K562 (cell line): ENCODE measurements at regions not wholly inside any gene's neighbourhood (a gene's known extent, or its start where the extent isn't known, plus 50 kb on each side); places are given as distances from the start of the nearest gene placed in this dataset.

Experiments used
- ATAC-seq: fragments of 200-7000 bp; cut with Tn5 transposase; 3 replicates; pipeline ENCODE4 v1.9.1; 2020; ENCODE audit warnings: moderate library complexity
- BruUV-seq: library from RNA; stranded (reverse); fragments of 400-500 nt; replicated peaks from 2 replicates; lab custom pipeline; 2021; lab: Mats Ljungman, UMichigan
- CTCF ChIA-PET: fragments of 300-600 bp; formaldehyde crosslinking; extraction: SDS; loops from one replicate; lab custom pipeline; 2021; ENCODE audit warnings: low intra/inter-chr PET ratio; lab: Yijun Ruan, JAX
- POLR2A ChIA-PET: fragments of 300-600, 350-650 bp; sonication (Branson Sonifier 250); formaldehyde crosslinking; extraction: SDS; loops from one replicate; lab custom pipeline; 2021; ENCODE audit warnings: antibody characterized with exemption, inconsistent platforms; lab: Yijun Ruan, JAX
- DNase-seq, 4 experiments: peaks; one replicate each; pipeline versions ENCODE4 v3.0.0 to v3.0.0-alpha.2; 2011 to 2018; ENCODE audit warnings: low spot score in 3 of 4, mixed read lengths in 3 of 4; ENCODE audit errors: extremely low read depth in 1 of 4
- FAIRE-seq: peaks from 2 replicates; lab custom pipeline; 2011; peaks lifted over from hg19 to GRCh38; lab: Jason Lieb, UNC
- H2AFZ ChIP-seq: 2 replicates; pipeline ENCODE4 v1.6.0; 2011; ENCODE audit warnings: low read depth, low read length, control low read depth, inconsistent platforms
- H3K27ac ChIP-seq: fragments of 200-600 bp; 3 replicates; pipeline ENCODE4 v1.8.0; 2011; ENCODE audit warnings: low read depth, mild to moderate bottlenecking, control low read depth, inconsistent platforms, low read length, moderate library complexity, mixed read lengths; ENCODE audit errors: extremely low read depth
- H3K27me3 ChIP-seq, 2 experiments: fragments of 300-600 bp in 1 of 2; 2 replicates in 1 of 2; 3 replicates in 1 of 2; pipeline versions ENCODE4 v1.6.0 to v1.8.0; 2011; ENCODE audit warnings: inconsistent platforms in 2 of 2, low read length in 2 of 2, mild to moderate bottlenecking in 1 of 2, mixed read lengths in 1 of 2, moderate library complexity in 1 of 2; ENCODE audit not compliant: control insufficient read depth in 2 of 2, insufficient read depth in 2 of 2
- H3K36me3 ChIP-seq: fragments of 300-600 bp; 3 replicates; pipeline ENCODE4 v1.8.0; 2011; ENCODE audit warnings: mild to moderate bottlenecking, low read length, inconsistent platforms; ENCODE audit not compliant: control insufficient read depth, insufficient read depth
- H3K4me1 ChIP-seq, 2 experiments: fragments of 200-600 bp in 1 of 2; replicated peaks in 1 of 2; 2 replicates in 1 of 2; 3 replicates in 1 of 2; pipeline versions ENCODE4 v1.5.1 to v1.8.0; 2011; ENCODE audit warnings: inconsistent platforms in 2 of 2, low read length in 2 of 2, mild to moderate bottlenecking in 1 of 2, mixed read lengths in 1 of 2, moderate library complexity in 1 of 2; ENCODE audit not compliant: control insufficient read depth in 2 of 2, insufficient read depth in 2 of 2
- H3K4me2 ChIP-seq: 2 replicates; pipeline ENCODE4 v1.6.1; 2011; ENCODE audit warnings: low read length, control low read depth, inconsistent platforms, mixed read lengths; ENCODE audit not compliant: insufficient read depth
- H3K4me3 ChIP-seq: fragments of 200-600 bp; sonication (generic), shearing (Covaris generic); 2 replicates; pipeline ENCODE4 v1.5.1; 2016; ENCODE audit warnings: control low read depth, inconsistent platforms
- H3K79me2 ChIP-seq: fragments of 200-600 bp; 3 replicates; pipeline ENCODE4 v1.8.0; 2011; ENCODE audit warnings: low read length, inconsistent platforms; ENCODE audit not compliant: control insufficient read depth, insufficient read depth
- H3K9ac ChIP-seq, 2 experiments: 2 replicates each; pipeline versions ENCODE4 v1.6.0 to v1.6.1; 2011; ENCODE audit warnings: low read depth in 2 of 2, low read length in 2 of 2, control low read depth in 1 of 2, inconsistent platforms in 1 of 2, mild to moderate bottlenecking in 1 of 2, mixed read lengths in 1 of 2; ENCODE audit not compliant: insufficient read depth in 1 of 2
- H3K9me1 ChIP-seq: one replicate; pipeline ENCODE4 v1.6.0; 2011; ENCODE audit warnings: inconsistent platforms, mild to moderate bottlenecking, low read length, moderate library complexity; ENCODE audit not compliant: control insufficient read depth, insufficient read depth
- H3K9me3 ChIP-seq: replicated peaks from 2 replicates; pipeline ENCODE4 v1.5.1; 2011; ENCODE audit warnings: low read depth, low read length, inconsistent platforms; ENCODE audit not compliant: control insufficient read depth, insufficient read depth
- H4K20me1 ChIP-seq: replicated peaks from 2 replicates; pipeline ENCODE4 v1.6.1; 2011; ENCODE audit warnings: low read length, inconsistent platforms, mixed read lengths; ENCODE audit not compliant: control insufficient read depth, insufficient read depth
- EHMT2 ChIP-seq: fragments of 450-650 bp; IDR thresholded peaks from 2 replicates; pipeline ENCODE4 v1.6.1; 2018; ENCODE audit warnings: antibody characterized with exemption
- HDAC8 ChIP-seq: fragments of 450-650 bp; IDR thresholded peaks from 2 replicates; pipeline ENCODE4 v1.6.1; 2016; ENCODE audit warnings: mild to moderate bottlenecking, missing genetic modification characterization, moderate library complexity, missing compliant biosample characterization
- SMARCC2 ChIP-seq: fragments of 450-650 bp; IDR thresholded peaks from 2 replicates; pipeline ENCODE4 v1.6.1; 2017; ENCODE audit warnings: antibody characterized with exemption, moderate library complexity, mild to moderate bottlenecking, low read depth
- THRB ChIP-seq: fragments of 450-650 bp; formaldehyde crosslinking; conservative IDR thresholded peaks from 2 replicates; pipeline ENCODE4 v1.4.0; 2022; ENCODE audit warnings: mild to moderate bottlenecking, missing genetic modification characterization
- XRCC5 ChIP-seq: fragments of 200-400 bp; formaldehyde crosslinking; IDR thresholded peaks from 2 replicates; pipeline ENCODE4 v1.6.1; 2017; ENCODE audit warnings: low read depth, mild to moderate bottlenecking, low read length
- ZNF384 ChIP-seq: IDR thresholded peaks from 2 replicates; pipeline ENCODE4 v1.6.1; 2012; ENCODE audit warnings: low read depth, low read length, improper control_type of control experiment
- ZNF408 ChIP-seq: fragments of 250-450 bp; sonication (Bioruptor Pico); IDR thresholded peaks from 2 replicates; pipeline ENCODE4 v1.4.0; 2020; ENCODE audit warnings: low read depth, mild to moderate bottlenecking, moderate library complexity
- ZZZ3 ChIP-seq: fragments of 450-650 bp; IDR thresholded peaks from 2 replicates; pipeline ENCODE4 v1.6.1; 2016; ENCODE audit warnings: antibody characterized with exemption, mild to moderate bottlenecking, moderate library complexity
- WGBS: fragments of 100-300 bp; shearing (Covaris generic); methylation state at CpG from one replicate; pipeline ENCODE4 v1.1.6; 2016; ENCODE audit warnings: low coverage, mixed read lengths; ENCODE audit not compliant: insufficient coverage; ENCODE audit errors: missing lambda C conversion rate; 5-methylcytosine and 5-hydroxymethylcytosine counted together
- in situ Hi-C: fragments of 300-500 bp; cut with MboI; formaldehyde crosslinking; loops from 4 replicates; pipeline ENCODE4 v1.15.0; 2018; ENCODE audit warnings: inconsistent platforms, mixed read lengths
- intact Hi-C: fragments of 100-400 bp; cut with micrococcal nuclease; formaldehyde crosslinking; loops from 2 replicates; pipeline ENCODE4 v1.14.2; 2022

- POLR2A ChIA-PET: interaction anchor here (1.3 to 1.4 kb wide), 2 partner anchors 15 to 20 kb away, joined by 3 read pairs; no protein-coding TSS in a partner anchor
- no peak overlapping the region for H3K4me2 ChIP-seq
- no peak overlapping the region for H3K4me3 ChIP-seq
- ATAC-seq (no peak), FAIRE-seq (no peak), DNase-seq (no peak)
- H3K36me3 ChIP-seq: no peaks in the 10 kb centered on the region
- no peak overlapping the region for H2AFZ ChIP-seq
- H3K27ac ChIP-seq: no peak overlapping the region
- intact Hi-C loops (no loop called here), in situ Hi-C loops (no loop called here)
- H3K9ac ChIP-seq: no peak overlapping the region
- H3K9me3 ChIP-seq: no peaks in the 10 kb centered on the region
- no peaks in the 10 kb centered on the region for H3K79me2 ChIP-seq
- TF ChIP-seq ZZZ3 (no peak), THRB (CRISPR knock-in tag) (no peak), SMARCC2 (no peak), XRCC5 (no peak), ZNF408 (CRISPR knock-in tag) (no peak), ZNF384 (no peak), EHMT2 (no peak), HDAC8 (no peak)
- no peaks in the 10 kb centered on the region for H3K9me1 ChIP-seq
- no peaks in the 10 kb centered on the region for H4K20me1 ChIP-seq
- H3K27me3 ChIP-seq: peaks cover 0 to 15% of the 10 kb centered on the region in 2 experiments; a peak in 2 of 5 replicates
- no TSS peak for BruUV-seq
- CTCF ChIA-PET: no interaction called here
- H3K4me1 ChIP-seq: peaks cover 0 to 6% of the 10 kb centered on the region in 2 experiments; a peak in 1 of 5 replicates
- WGBS: 2% methylated on average over 5 of the region's 5 CpGs
Measured at GRCh38 chr18:1952486-1952885, 618.8 kb downstream of the METTL4 start.
